Cardiac fibroblast (primary cell): ENCODE measurements at regions not wholly inside any gene's neighbourhood (a gene's known extent, or its start where the extent isn't known, plus 50 kb on each side); places are given as distances from the start of the nearest gene placed in this dataset.
"Not testable (repeated sequence)": the region's sequence is repeated elsewhere in the genome, so short reads cannot be mapped to it uniquely, and the experiment has no call there.

Source experiments
- DNase-seq, 2 donors: peaks; one replicate each; pipeline versions ENCODE4 v3.0.0 to v3.0.0-alpha.2; 2010; ENCODE audit warnings: low read depth in 2 of 2
- H3K4me3 ChIP-seq, 2 donors: replicated peaks in 1 of 2; 1 replicate in 1 of 2; 2 replicates in 1 of 2; pipeline ENCODE4 v1.5.1; 2011; ENCODE audit warnings: low read depth in 2 of 2, low read length in 2 of 2, mild to moderate bottlenecking in 2 of 2, moderate library complexity in 1 of 2
- CTCF ChIP-seq: IDR thresholded peaks from one replicate; pipeline ENCODE4 v1.5.1; 2011; ENCODE audit warnings: low read depth, mild to moderate bottlenecking, low read length, inconsistent platforms

GRCh38 chr4:23412701-23413100, 477.1 kb downstream of the PPARGC1A start:
- no peak for TF ChIP-seq CTCF
- DNase-seq: no peak
- H3K4me3 ChIP-seq: no peak overlapping the region

- not testable (repeated sequence) for DNase-seq
Measured at GRCh38 chr4:23408913-23409312, 480.9 kb downstream of the PPARGC1A start.

GRCh38 chr4:23401572-23401971, 488.3 kb downstream of the PPARGC1A start:
- no peak overlapping the region for H3K4me3 ChIP-seq
- TF ChIP-seq CTCF: no peak
- no peak for DNase-seq

More at GRCh38 chr4:23408913-23409312, 480.9 kb downstream of the PPARGC1A start:
- not testable (repeated sequence) for H3K4me3 ChIP-seq

GRCh38 chr4:23392860-23393458, 496.9 kb downstream of the PPARGC1A start:
- no peak for TF ChIP-seq CTCF
- no peak overlapping the region for H3K4me3 ChIP-seq
- no peak for DNase-seq

- no peak for TF ChIP-seq CTCF
- H3K4me3 ChIP-seq: no peak overlapping the region
- no peak for DNase-seq
Measured at GRCh38 chr4:23390246-23390645, 499.6 kb downstream of the PPARGC1A start.

- DNase-seq: no peak
Measured at GRCh38 chr4:23388699-23389395, 501.0 kb downstream of the PPARGC1A start.

More at GRCh38 chr4:23388699-23389395, 501.0 kb downstream of the PPARGC1A start:
- H3K4me3 ChIP-seq: no peak overlapping the region
- no peak for TF ChIP-seq CTCF
